SK-N-DZ (cell line): ENCODE measurements at regions not wholly inside any gene's neighbourhood (a gene's known extent, or its start where the extent isn't known, plus 50 kb on each side); places are given as distances from the start of the nearest gene placed in this dataset.

Source experiments
- DNase-seq: peaks from one replicate; pipeline ENCODE4 v3.0.0-alpha.2; 2015; ENCODE audit warnings: low spot score

DNA sequence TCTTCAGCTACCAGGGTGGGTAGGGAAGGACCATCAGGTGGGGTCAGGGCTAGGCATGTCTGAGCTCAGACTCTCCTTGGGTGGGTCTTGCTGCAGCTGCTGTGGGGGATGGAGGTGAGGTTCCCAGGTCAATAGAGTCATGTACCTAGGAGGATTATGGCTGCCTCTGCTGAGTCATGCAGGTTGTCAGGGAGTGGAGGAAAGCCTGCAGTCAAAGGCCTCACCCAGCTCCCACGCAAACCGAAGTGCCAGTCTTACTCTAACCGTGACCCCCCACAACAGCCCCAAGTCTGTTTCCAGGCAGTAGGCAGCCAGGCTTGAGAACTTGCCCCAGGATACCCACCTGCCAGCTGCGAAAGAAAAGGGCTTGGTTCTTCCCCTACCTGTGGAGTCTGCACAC lies 113.6 kb upstream of the GALNT5 start:
- DNase-seq = no peak

GRCh38 chr2:157149270-157149669 lies 108.2 kb upstream of the GALNT5 start:
- no peak for DNase-seq

GRCh38 chr2:157150747-157151146 lies 106.8 kb upstream of the GALNT5 start:
- no peak for DNase-seq

DNA sequence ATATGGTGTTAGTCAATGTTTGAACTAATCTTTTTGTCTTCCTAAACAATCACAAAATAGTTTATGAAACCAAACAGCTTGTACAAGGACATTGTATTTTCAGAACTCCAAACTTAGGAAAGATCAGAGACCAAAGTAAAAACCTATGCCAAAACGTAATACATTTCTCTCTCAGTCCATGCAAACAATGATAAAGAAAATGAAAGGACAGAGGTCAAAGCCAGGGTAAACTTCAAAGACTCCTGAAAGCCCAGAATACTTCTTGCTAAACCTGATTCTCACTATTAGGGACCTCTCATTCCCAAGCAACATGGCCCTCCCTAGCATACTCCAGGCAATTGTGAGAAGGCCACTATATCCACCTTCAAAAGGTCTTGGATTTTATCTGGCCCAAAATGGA lies 105.1 kb upstream of the GALNT5 start:
- DNase-seq = no peak

DNA sequence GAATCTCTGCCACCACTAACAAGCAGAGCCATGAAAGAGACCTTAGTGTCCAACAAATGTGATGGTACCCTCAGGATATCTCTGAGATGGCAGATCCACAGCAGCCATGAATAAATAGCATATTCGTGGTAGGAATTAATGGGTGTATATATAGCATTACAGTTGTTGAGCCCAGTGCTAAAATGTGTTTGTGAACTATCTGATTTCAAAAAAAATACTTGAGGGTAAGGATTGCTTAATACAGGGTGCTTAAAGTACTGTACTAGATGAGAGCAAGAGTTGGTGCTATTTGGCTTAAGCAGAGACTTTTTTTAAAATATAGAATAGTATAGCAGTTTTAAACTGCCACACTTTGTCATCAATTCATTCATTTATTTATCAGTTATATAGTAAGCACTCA lies 101.5 kb upstream of the GALNT5 start:
- DNase-seq = no peak

- DNase-seq = no peak
These were observed 99.4 kb upstream of the GALNT5 start for GRCh38 chr2:157158111-157158510.

GRCh38 chr2:157159221-157159934 lies 98.1 kb upstream of the GALNT5 start:
- no peak for DNase-seq

- no peak for DNase-seq
These were observed 97.4 kb upstream of the GALNT5 start for GRCh38 chr2:157160111-157160510.

- no peak for DNase-seq
These were observed 93.1 kb upstream of the GALNT5 start for GRCh38 chr2:157164370-157164769.

GRCh38 chr2:157164891-157165290 lies 92.6 kb upstream of the GALNT5 start:
- DNase-seq = no peak

DNA sequence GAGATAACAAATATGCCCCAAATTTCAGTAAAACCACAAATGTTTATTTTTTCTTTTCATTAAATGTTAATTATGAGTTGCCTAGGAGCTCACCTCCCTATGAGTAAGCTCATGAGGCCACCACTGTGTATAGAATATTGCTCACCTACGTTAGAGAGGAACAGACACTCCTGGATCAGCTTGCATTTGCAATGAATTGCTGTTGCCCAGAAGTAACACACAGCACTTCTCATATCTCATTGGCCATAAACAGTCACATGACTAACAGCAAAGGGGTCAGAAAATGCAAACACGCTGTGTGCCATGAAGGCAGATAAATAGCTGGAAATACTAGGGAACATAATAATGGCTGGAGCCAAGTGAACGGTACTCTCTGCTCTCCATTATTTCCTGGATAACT lies 89.0 kb upstream of the GALNT5 start:
- DNase-seq = no peak

DNA sequence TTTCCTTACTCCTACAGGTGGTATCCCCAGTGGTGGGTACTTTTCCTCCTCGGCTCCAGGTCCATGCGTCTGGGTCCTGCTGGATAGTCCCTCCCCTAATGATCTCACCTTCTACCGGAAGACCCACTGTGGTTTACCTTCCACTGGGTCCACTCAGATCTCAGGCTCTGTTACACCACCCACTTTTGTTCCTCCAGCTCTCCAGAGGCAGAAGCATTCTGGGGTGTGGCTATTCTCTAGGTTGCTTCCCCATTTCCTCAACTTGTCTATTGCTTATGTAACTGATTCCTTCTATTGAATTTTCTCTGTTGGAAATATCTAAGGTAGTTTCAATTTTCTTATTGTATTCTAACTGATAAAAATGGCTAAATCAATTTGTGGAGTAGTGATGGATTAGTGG lies 87.6 kb upstream of the GALNT5 start:
- DNase-seq = no peak

DNA sequence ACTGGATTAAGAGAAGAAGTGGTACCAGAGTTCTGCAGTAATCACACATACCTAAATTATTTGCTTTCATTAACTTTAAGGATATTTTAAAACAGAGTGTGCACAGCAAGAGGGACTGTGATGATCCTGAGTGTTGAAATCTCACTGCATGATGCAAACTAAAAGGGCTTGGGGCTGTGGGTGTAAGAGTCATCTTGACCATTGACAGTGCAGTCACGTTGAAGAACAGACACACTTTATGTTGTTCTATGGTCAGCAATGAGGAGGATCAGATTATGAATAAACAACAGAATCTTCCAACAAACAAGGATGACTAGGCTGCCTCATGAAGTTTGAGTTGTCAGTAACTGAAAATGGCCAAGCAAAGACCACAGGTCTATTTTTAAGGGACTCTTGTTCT lies 87.2 kb upstream of the GALNT5 start:
- no peak for DNase-seq

- DNase-seq = no peak
These were observed 85.3 kb upstream of the GALNT5 start for GRCh38 chr2:157172239-157172638.

DNA sequence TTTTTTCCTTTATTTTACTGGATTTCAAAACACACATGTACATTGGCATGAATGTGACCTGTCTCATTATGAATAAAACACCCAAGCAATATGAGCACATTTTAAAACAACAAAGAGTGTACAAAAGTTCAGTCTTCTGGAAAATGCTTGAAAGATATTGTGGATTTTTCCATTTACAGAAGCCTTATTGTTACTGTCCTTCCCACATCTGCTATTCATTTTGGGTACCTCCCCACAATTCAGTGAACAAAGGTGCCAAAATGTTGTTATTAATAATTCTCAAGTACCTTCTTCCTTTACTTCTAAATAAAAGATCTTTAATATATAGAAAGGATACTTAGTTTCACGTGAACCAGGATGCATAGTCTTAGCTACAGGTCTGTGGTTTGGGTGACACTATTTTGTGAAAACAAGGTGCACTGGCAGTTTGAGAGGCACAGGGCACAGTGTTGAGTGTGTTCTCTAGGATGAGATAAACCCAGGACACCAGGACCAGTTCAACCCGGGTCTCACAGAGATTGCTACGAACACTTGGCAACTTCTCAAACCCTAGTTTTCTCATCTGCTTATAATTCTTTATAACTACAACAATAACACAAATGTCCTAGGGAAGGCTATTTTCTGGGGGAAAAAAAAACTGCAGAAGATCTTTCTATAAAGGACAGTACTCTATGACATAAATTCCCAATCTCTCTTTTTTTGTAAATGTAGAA lies 84.5 kb upstream of the GALNT5 start:
- DNase-seq = no peak

GRCh38 chr2:157173740-157174184 lies 83.7 kb upstream of the GALNT5 start:
- DNase-seq = no peak

GRCh38 chr2:157174321-157174720 lies 83.2 kb upstream of the GALNT5 start:
- DNase-seq = no peak

- DNase-seq = no peak
These were observed 80.9 kb upstream of the GALNT5 start for GRCh38 chr2:157176602-157177001.

DNA sequence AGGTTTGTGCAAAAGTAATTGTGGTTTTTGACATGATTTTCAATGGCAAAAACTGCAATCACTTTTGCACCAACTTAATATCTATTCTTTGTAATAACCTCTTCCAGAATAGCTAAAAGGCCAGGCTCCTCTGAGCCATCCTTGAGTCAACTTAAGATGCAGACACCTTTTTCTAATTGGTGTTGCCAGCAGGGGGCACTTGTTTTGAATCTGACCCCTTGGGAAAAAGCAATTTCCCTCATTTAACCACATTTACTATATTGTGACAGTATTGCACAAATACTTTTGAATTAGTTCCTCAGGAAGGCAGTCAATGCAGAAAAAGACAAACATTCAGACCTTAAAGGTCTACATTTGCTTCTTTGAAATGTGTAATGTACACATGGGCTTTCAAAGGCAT lies 78.6 kb upstream of the GALNT5 start:
- no peak for DNase-seq

GRCh38 chr2:157179324-157180105 lies 78.0 kb upstream of the GALNT5 start:
- no peak for DNase-seq

DNA sequence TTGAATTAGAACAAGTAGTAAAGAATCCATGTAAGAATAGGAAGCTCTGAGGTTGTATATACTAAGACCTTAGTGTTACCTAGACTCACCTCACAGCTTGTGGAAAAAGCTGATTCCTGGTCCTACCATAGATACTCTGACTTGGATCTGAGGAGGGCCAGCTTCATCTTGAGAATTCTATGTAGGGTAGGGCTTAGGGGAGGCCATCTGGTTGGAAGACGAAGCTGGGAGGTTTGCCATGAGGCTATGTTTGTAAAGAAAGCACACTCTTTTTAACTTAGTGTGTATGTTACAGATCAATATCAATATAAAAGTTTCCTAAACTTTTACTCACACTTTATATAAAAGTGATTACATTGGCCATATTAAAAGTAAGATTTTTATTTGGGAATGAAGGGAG lies 77.1 kb upstream of the GALNT5 start:
- no peak for DNase-seq

DNA sequence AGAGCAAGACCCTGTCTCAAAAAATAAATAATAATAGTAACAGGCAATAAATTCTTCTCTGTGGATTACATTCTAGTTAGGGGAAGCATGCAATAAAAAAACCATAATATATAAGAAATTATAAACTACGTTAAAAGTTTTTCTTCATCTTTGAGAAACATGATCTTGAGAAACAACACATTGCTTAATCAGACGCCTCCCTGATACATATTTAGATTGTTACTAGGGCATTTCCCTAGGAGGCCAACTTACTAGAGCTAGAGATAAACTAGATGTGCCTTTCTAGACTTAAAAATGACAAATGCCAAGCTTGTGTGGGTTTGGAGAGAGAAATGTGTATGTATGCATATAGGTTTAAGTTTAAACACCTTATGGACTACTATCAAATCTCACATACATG lies 76.3 kb upstream of the GALNT5 start:
- no peak for DNase-seq
